ENCODE measurements at regions not wholly inside any gene's neighbourhood (a gene's known extent, or its start where the extent isn't known, plus 50 kb on each side); places are given as distances from the start of the nearest gene placed in this dataset.

DNA sequence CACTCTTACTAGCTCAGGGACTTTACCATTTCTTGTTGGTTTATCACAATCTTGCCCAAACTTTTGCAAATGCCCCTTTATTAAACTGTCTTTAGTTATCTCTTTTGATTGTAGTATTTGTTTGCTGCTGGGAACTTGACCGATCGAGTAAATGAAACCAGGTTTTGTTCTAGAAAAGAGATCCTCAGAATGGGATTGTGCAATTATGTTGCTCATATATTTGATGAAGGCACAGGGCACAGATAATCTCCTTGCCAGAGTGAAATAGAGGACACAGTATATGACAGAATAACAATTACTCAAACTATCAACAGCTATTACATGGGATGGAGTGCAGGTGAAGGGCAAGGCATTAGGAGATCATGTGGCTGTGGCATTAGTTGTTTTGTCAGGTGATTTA is 216.6 kb upstream of the RASGRP1 start:
- no peak overlapping the region for H3K4me2 ChIP-seq (ENCODE audit: low read depth, low read length)
- CTCF ChIA-PET (ENCODE audit: low intra/inter-chr PET ratio, low total read pairs) = no interaction called here
- 3% methylated on average over 2 of the region's 2 CpGs for WGBS (ENCODE audit: low lambda C conversion rate)
- ATAC-seq (no peak), DNase-seq (ENCODE audit: low spot score) (no peak), FAIRE-seq (no peak)
- H3K9me3 ChIP-seq (ENCODE audit: low read length) = no peaks in the 10 kb centered on the region
- no peaks in the 10 kb centered on the region for H3K36me3 ChIP-seq (replicated peaks in 1 of 2; ENCODE audit: control insufficient read depth in 1 of 2, insufficient read depth in 2 of 2, low read length in 2 of 2)
- H3K27ac ChIP-seq (ENCODE audit: extremely low read length, insufficient read depth, low read length) = no peak overlapping the region
- intact Hi-C loops (cut with micrococcal nuclease; ENCODE audit: unreplicated experiment) (no loop called here), in situ Hi-C loops (cut with HindIII; ENCODE audit: extremely low pct_ligation_motif_present, low pct_unique_long_range_greater_than_20kb) (no loop called here)
- TF ChIP-seq CEBPB (IDR thresholded peaks at IDR 0.05; ENCODE audit: borderline replicate concordance, low read depth, low read length) (0 out of 2 replicates have a peak, but pooled peaks have one; percentile 38), SCMH1 (CRISPR knock-in tag; IDR thresholded peaks at IDR 0.05; ENCODE audit: borderline replicate concordance) (no peak), CCAR2 (optimal IDR thresholded peaks at IDR 0.05; ENCODE audit: low read depth, low read length) (no peak)
- H3K4me3 ChIP-seq (replicated peaks in 1 of 3; ENCODE audit: insufficient read depth in 1 of 3, low read depth in 2 of 3, low read length in 3 of 3) = no peak overlapping the region
- H2AFZ ChIP-seq (ENCODE audit: low read length) = no peak overlapping the region
- POLR2A ChIA-PET = no interaction called here
- H3K4me1 ChIP-seq (ENCODE audit: insufficient read depth, low read length) = no peaks in the 10 kb centered on the region
- 0 out of 5 replicates have a peak, but pooled peaks cover 0 to 4% of the 10 kb centered on the region in 2 experiments for H3K27me3 ChIP-seq (ENCODE audit: control insufficient read depth in 1 of 2, insufficient read depth in 2 of 2, low read length in 2 of 2)
- BruUV-seq (replicated peaks) = no TSS peak
- H3K9ac ChIP-seq (ENCODE audit: insufficient read depth, low read depth, low read length) = no peak overlapping the region
- no peaks in the 10 kb centered on the region for H3K79me2 ChIP-seq (ENCODE audit: insufficient read depth, low read length)
- H4K20me1 ChIP-seq (ENCODE audit: insufficient read depth, low read length) = no peaks in the 10 kb centered on the region

DNA sequence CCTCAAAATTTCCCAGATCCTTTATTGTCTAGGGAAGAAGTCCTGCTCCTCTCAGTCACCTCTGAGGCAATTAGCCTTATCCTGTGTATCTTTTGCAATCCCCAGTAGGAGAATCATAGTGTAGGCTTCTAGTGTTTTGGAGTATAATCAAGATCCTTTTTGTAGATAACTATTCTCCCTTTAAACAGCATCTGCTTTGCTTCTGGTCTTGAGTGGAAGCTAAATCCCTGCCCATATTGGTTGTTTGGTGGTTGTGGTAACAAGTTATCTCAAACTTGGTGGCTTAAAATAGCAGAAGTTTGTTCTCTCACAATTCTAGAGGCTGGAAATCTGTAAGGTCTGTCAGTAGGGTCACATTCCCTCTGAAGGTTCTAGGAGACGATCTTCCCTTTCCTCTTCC is 217.5 kb upstream of the RASGRP1 start:
- TF ChIP-seq GPN1 (CRISPR knock-in tag; IDR thresholded peaks at IDR 0.05; ENCODE audit: borderline replicate concordance) (no peak), MATR3 (CRISPR knock-in tag; IDR thresholded peaks at IDR 0.05) (no peak), ZNF3 (CRISPR knock-in tag; IDR thresholded peaks at IDR 0.05) (no peak), STAT5B (CRISPR knock-in tag; IDR thresholded peaks at IDR 0.05) (no peak), ZEB1 (IDR thresholded peaks at IDR 0.05; ENCODE audit: insufficient replicate concordance, low read depth) (no peak), ZNF780A (CRISPR knock-in tag; IDR thresholded peaks at IDR 0.05) (no peak), JUNB (CRISPR knock-in tag; IDR thresholded peaks at IDR 0.05; ENCODE audit: borderline replicate concordance) (no peak), ZNF367 (CRISPR knock-in tag; IDR thresholded peaks at IDR 0.05; ENCODE audit: borderline replicate concordance) (no peak)
- TF ChIP-seq, protein P1, sequence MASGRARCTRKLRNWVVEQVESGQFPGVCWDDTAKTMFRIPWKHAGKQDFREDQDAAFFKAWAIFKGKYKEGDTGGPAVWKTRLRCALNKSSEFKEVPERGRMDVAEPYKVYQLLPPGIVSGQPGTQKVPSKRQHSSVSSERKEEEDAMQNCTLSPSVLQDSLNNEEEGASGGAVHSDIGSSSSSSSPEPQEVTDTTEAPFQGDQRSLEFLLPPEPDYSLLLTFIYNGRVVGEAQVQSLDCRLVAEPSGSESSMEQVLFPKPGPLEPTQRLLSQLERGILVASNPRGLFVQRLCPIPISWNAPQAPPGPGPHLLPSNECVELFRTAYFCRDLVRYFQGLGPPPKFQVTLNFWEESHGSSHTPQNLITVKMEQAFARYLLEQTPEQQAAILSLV (CRISPR knock-in tag; IDR thresholded peaks at IDR 0.05; ENCODE audit: borderline replicate concordance) = no peak
- in situ Hi-C loops (cut with HindIII; ENCODE audit: extremely low pct_ligation_motif_present, low pct_unique_long_range_greater_than_20kb) (no loop called here), intact Hi-C loops (cut with micrococcal nuclease; ENCODE audit: unreplicated experiment) (no loop called here)
- no peaks in the 10 kb centered on the region for H4K20me1 ChIP-seq (ENCODE audit: insufficient read depth, low read length)
- H3K4me3 ChIP-seq (replicated peaks in 1 of 3; ENCODE audit: insufficient read depth in 1 of 3, low read depth in 2 of 3, low read length in 3 of 3) = no peak overlapping the region
- 10% methylated on average over 1 of the region's 1 CpG for WGBS (ENCODE audit: low lambda C conversion rate)
- no peak overlapping the region for H2AFZ ChIP-seq (ENCODE audit: low read length)
- H3K9ac ChIP-seq (ENCODE audit: insufficient read depth, low read depth, low read length) = no peak overlapping the region
- 0 out of 5 replicates have a peak, but pooled peaks cover 0 to 4% of the 10 kb centered on the region in 2 experiments for H3K27me3 ChIP-seq (ENCODE audit: control insufficient read depth in 1 of 2, insufficient read depth in 2 of 2, low read length in 2 of 2)
- CTCF ChIA-PET (ENCODE audit: low intra/inter-chr PET ratio, low total read pairs) = no interaction called here
- no peak overlapping the region for H3K27ac ChIP-seq (ENCODE audit: extremely low read length, insufficient read depth, low read length)
- no peaks in the 10 kb centered on the region for H3K79me2 ChIP-seq (ENCODE audit: insufficient read depth, low read length)
- no peak for FAIRE-seq
- ATAC-seq = no peak
- H3K9me3 ChIP-seq (ENCODE audit: low read length) = no peaks in the 10 kb centered on the region
- H3K36me3 ChIP-seq (replicated peaks in 1 of 2; ENCODE audit: control insufficient read depth in 1 of 2, insufficient read depth in 2 of 2, low read length in 2 of 2) = no peaks in the 10 kb centered on the region
- no TSS peak for BruUV-seq (replicated peaks)
- H3K4me2 ChIP-seq (ENCODE audit: low read depth, low read length) = no peak overlapping the region
- DNase-seq (ENCODE audit: low spot score) = no peak
- POLR2A ChIA-PET = no interaction called here
- no peaks in the 10 kb centered on the region for H3K4me1 ChIP-seq (ENCODE audit: insufficient read depth, low read length)
